Dedifferentiated amniotic fluid mesenchymal stem cell (primary cell): ENCODE measurements at regions not wholly inside any gene's neighbourhood (a gene's known extent, or its start where the extent isn't known, plus 50 kb on each side); places are given as distances from the start of the nearest gene placed in this dataset.

Source experiments
- DNase-seq: peaks from one replicate; pipeline ENCODE4 v3.0.0-alpha.2; 2016; ENCODE audit errors: extremely low spot score

DNA sequence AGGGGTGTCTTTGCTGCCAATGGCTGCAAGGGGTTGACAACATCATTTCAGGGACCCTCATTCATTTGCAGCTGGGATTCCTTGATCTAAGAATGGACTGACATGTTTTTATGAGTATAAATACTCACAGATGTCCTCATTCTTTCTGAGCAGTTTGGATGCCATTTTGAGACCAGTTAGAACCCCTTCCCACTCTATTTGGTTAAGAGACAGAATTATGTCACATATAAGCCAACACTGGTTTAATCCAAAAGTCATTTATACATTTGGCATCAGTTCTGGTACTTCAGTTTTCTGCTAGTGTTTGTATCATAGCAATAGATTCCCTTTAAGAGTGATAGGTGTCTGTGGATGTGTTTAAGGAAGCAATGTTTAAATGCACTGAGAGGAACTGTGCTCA, 248.8 kb downstream of the SAMD5 start:
- no peak for DNase-seq

DNA sequence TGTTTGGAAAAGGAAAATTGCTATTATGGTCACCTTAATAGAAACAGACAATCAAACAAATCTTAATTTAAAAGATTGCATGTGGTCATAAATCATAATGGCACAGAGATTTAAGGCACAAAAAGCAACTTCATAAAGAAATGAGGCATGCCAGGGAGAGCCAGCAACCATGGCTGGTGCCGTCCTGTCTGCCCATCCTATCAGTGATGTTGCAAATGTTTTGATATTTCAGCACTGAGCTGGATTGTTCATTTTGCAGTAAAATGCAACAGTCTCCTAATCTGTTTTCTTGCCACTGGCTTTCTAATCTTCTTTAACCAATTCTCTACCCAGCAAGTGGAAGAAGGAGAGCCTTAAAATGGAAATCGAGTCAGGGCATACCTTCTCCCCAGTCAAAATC, 249.8 kb downstream of the SAMD5 start:
- DNase-seq = no peak

DNA sequence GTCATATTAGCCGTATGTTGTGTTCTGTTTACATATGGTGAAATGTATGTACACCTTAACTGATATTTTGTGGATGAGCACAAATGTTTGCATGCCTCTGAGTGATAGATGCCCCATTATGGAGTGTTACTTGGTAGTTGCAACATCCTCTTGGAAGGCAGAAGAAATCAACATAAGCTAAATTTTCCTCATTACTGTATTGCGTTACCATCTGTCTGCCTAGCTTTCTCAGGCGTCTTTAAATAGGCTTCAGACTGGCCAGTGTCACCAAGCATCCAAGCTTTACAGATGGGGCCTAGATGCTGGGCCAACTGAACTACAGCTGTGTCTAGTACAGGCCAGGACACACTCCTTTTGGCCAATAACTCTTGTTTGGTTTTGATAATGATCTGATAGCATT, 250.6 kb downstream of the SAMD5 start:
- no peak for DNase-seq

DNA sequence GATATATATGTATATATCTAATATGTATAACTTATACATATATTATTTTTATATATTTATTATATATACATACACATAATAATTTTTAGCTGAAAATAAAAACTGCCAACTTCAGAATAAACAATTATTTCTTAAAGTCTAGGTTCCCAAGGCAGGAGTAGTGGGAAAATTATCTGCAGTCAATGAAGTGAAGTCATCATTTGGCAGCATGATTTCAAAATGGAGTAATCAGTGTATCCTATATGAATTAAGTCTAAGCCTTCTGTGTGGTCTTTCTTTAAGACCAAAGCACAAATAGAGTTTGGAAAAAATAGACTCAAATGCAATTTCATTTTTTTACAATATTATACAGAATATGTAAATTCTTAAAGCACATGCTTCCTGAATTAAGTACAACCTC, 251.0 kb downstream of the SAMD5 start:
- DNase-seq = no peak

GRCh38 chr6:147765541-147765940, 257.1 kb downstream of the SAMD5 start:
- DNase-seq = no peak

DNA sequence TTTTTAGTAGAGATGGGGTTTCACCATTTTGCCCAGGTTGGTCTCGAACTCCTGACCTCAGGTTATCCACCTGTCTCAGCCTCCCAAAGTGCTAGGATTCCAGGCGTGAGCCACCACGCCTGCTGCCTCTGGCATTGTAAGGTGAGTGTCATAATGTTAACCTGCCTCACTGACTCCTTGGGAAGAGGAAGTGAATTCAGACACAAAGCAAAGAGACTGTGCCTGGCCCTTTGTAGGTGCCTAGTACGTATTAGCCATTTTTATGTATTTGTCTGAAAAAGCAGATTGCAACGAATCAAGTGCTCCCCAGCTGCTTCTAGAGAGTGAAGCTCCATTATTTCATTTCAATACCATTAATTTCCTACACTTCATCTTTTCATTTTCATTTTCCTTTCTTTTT, 260.5 kb downstream of the SAMD5 start:
- DNase-seq = no peak

DNA sequence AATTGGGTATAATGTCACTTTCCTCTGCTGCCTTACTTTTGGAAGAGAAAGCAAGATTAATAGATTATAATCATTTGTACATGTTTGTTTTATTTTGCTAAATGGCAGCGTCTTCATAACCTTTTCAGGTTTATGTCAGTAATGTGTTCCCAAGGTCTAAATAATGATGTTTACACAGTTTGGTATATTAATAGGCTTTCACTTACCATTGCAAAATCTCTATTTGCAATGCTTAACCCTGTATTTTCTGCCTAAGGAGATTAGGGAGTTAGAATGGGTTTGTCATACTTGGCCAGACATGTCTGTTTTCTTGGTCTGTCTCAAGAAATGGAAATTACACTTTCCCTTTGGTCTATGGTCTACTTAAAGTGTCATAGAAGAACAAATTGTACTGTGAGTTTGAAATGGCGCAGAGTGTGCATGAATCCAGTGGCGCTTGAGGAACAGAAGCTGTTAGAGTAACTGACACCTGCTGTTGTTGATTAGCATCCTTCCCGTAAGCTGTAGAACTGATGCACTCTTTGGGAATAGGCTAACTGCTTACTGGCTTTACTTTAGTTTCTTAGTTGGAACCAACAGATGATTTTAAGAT, 261.1 kb downstream of the SAMD5 start:
- no peak for DNase-seq

DNA sequence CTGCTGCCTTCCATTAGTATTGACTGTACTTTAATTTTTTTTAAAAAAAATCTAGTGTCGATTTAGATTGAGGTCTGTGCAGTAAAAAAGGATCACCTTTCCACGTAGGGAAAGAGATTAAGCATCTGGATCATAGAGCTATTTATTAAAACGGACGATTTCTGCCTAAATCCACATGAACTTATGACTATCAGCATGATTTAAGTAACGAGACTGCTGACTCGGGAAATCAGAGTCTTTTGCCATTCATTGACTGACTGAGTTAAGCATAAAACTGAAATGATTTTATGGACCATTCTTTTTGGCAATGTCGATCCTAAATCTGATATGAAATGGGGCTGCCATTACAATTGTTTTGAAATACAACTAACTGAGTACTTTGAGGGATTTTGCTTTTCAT, 261.7 kb downstream of the SAMD5 start:
- DNase-seq = no peak

- no peak for DNase-seq
Observed at GRCh38 chr6:147772724-147773123, 264.2 kb downstream of the SAMD5 start.

DNA sequence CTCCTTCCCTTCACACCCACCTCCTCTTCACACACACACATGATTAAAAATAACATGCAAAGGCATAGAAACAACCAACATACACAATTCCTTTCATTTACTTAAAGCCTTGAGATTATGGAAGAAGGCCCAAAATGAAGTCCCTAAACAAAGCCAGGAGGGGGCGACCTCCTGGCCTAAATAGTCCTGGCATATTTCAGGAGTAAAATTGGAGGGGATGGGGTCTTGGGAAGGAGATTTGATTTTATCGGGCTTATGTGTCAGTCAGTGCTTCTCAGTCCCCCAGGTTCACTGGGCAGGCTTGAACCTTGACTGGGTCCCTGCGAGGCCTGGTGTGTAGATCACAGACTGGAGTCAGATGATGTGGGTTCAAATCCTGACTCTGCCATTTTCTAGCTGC, 266.4 kb downstream of the SAMD5 start:
- DNase-seq = no peak

DNA sequence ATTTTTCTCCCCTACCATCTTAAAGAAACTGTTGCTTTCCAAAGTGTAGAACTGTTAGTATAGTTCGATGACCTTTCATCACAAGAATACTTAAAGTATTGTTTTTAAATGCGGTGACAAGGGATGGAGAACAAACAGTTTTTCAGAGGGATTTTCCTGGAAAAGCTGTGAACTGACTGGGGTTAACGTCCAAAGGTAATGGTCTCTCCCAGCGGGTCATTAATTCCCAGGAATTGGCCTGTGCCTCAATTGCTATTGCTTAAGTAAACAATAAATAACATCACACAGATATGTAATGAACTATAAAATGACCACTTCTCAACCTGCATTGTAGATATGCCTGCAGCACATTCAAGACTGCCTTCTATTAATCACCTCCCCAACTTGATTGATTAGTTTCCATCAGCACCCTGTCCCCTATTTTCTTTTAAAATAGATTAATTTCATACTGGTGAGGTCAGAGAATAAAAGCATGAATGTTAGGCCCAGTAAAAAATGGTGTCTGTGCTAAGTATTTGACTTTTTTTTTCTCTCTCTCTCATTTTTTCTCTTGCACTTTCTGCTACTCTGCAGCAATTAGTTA, 268.2 kb downstream of the SAMD5 start:
- no peak for DNase-seq

GRCh38 chr6:147779624-147780023, 271.1 kb downstream of the SAMD5 start:
- DNase-seq = no peak

GRCh38 chr6:147782302-147782701, 273.8 kb downstream of the SAMD5 start:
- peak; percentile 33 for DNase-seq

- DNase-seq = no peak
Observed at GRCh38 chr6:147784371-147784770, 275.9 kb downstream of the SAMD5 start.

GRCh38 chr6:147787417-147787816, 278.9 kb downstream of the SAMD5 start:
- no peak for DNase-seq

DNA sequence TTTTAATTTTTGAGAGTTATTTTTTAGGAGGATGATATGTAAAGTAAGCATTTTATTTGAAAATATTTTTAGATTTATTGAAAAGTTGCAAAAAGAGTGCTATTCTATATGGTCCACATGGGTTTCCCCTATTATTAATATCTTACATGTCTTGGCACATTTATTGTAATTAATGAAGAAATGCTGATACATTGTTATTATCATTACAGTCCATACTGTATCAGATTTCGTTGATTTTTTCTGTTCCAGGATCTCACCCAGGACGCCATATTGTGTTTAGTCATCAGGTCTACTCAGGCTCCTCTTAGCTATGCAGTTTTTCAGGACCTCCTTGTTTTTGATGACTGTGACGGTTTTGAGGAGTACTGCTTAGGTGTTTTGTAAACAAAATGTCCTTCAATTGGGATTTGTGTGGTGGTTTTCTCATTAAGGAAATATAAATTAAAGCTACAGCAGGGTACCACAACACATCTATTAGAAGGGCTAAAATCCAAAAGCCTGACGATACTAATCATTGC, 281.0 kb downstream of the SAMD5 start:
- DNase-seq = no peak

DNA sequence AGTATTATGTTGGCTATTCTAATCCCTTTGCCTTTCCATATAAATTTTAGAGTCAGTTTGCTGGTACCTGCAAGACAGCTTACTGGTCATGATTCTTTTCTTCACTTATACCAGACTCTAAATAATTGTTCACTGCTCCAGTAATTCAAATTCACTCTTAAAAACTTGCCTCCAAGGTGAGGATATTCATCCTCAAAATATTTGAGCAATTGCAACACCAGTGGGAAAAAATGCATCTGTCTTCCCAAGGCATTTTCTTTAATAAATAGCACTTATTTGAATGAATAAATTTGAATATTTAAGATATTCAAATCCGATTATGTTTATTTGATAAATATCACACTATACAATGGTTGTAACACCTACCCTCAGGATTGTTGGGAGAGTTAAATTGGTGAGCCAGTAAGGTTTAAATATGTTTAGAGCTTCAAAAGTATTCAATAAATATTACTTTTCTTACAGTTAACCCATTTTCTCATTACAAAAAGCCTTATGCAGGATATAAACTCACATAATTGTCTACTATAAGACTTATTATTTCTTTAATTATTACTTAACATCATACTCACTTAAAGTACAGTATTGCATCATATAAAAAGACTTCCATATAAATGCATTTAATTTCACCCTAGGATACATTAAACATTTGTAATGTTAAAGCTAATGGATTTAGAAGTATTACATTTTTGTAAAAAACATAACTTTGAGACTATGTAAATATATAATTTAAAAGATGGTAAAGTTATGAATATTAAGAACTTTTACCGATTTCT, 285.6 kb downstream of the SAMD5 start:
- no peak for DNase-seq

- DNase-seq = no peak
Observed at GRCh38 chr6:147802459-147802858, 294.0 kb downstream of the SAMD5 start.

- no peak for DNase-seq
Observed at GRCh38 chr6:147805155-147805554, 296.7 kb downstream of the SAMD5 start.

DNA sequence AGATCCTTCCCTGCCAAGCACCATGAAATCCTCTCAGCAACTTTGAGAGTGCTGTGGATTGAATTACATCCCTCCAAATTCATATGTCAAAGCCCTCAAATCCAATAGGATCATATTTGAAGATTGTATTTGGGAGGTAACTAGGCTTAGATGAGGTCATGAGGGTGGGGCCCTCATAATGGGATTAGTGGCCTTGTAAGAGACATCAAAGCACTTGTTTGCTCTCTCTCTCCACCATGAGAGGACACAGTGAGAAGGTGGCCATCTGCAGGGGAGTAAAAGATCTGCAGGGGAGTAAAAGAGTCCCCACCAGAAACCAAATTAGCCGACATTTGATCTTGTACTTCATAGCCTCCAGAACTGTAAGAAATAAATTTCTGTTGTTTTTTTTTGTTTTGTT, 298.2 kb downstream of the SAMD5 start:
- no peak for DNase-seq

DNA sequence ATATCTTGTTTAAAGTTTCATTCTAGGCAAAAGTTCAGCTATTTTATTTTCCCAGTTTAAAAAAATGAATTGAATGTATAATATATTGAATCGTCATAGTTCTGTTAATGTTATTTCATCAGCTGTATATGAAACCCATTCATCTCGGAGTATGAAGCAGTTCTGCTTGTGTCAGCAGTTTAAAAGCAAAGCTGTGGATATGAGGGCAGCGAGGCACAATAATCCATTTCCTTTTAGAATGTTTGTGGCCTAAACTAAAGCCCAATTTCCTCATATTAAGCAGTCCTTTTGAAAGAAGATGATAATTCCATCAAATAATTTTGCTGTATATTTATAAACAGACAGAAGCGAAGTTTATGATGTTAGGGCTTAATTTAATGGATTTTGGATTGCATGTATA, 300.1 kb downstream of the SAMD5 start:
- no peak for DNase-seq

DNA sequence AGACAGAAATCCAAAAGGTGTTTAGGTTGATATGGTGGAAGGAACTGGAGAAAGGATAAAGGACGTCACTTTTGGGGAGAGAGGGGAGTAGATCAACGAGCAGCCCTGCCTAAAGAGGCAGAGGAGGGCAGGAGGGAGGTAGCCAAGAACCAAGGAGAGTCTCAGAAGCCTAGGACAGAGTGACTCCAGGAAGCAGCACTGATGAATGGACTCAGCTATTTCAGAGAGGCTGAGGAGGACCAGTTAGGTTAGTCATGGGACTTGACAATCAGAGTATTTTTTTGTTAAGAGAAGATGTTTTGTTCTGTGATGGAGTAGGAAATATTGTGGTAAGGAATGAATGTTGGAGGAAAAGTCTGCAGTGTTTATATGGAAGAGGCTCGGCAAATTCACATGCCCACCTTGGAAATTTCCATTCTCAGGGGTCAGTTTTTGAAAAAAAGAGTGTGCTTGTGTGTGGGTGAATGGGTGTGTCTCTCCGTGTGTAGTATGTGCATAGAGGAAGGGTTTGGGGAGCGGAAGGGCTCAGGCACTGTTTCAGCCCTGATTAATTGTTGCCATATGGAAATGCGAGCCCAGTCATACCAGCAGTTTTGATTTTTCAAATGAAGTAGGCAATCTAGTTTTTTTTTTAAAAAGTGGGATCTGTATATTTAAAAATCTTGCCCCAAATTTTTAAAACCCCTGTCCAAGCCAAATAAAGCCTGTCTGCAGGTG, 303.6 kb downstream of the SAMD5 start:
- DNase-seq = no peak
